ENCODE measurements at regions not wholly inside any gene's neighbourhood (a gene's known extent, or its start where the extent isn't known, plus 50 kb on each side); places are given as distances from the start of the nearest gene placed in this dataset.
A peak's percentile ranks its signal among the peaks of the same experiment; 100 is the strongest.

GRCh38 chr5:17761326-17761725 is 127.1 kb downstream of the TAF11L14 start:
- H3K4me1 Mint-ChIP-seq (ENCODE audit: unreplicated experiment): peaks cover 7% of the 10 kb centered on the region
- no peaks in the 10 kb centered on the region for H3K36me3 Mint-ChIP-seq
- TF ChIP-seq CTCF (conservative IDR thresholded peaks at IDR 0.05): no peak

GRCh38 chr5:17763301-17763700 is 129.0 kb downstream of the TAF11L14 start:
- H3K27me3 Mint-ChIP-seq: peaks cover 3% of the 10 kb centered on the region
- no peak overlapping the region for H3K27ac Mint-ChIP-seq
- peaks cover 7% of the 10 kb centered on the region for H3K4me1 Mint-ChIP-seq (ENCODE audit: unreplicated experiment)
- DNase-seq (ENCODE audit: extremely low spot score, unreplicated experiment): no peak
- H3K4me3 Mint-ChIP-seq: no peak overlapping the region
- TF ChIP-seq CTCF (conservative IDR thresholded peaks at IDR 0.05): no peak
- no peaks in the 10 kb centered on the region for H3K9me3 Mint-ChIP-seq
- no peaks in the 10 kb centered on the region for H3K36me3 Mint-ChIP-seq

More at GRCh38 chr5:17761326-17761725, 127.1 kb downstream of the TAF11L14 start:
- Mint-ChIP-seq H3K27ac (no peak overlapping the region), H3K9me3 (no peaks in the 10 kb centered on the region), H3K27me3 (peaks cover 3% of the 10 kb centered on the region), H3K4me3 (no peak overlapping the region)
- DNase-seq (ENCODE audit: extremely low spot score, unreplicated experiment): no peak

- Mint-ChIP-seq H3K9me3 (no peaks in the 10 kb centered on the region), H3K27ac (no peak overlapping the region), H3K36me3 (no peaks in the 10 kb centered on the region), H3K4me3 (no peak overlapping the region), H3K4me1 (ENCODE audit: unreplicated experiment) (peaks cover 11% of the 10 kb centered on the region), H3K27me3 (peaks cover 3% of the 10 kb centered on the region)
- no peak for TF ChIP-seq CTCF (conservative IDR thresholded peaks at IDR 0.05)
- no peak for DNase-seq (ENCODE audit: extremely low spot score, unreplicated experiment)
Measured at GRCh38 chr5:17766031-17766430, 131.8 kb downstream of the TAF11L14 start.

- H3K36me3 Mint-ChIP-seq: no peaks in the 10 kb centered on the region
Measured at GRCh38 chr5:17769277-17769676, 135.0 kb downstream of the TAF11L14 start.

GRCh38 chr5:17772232-17772631 is 138.0 kb downstream of the TAF11L14 start:
- H3K4me3 Mint-ChIP-seq: no peak overlapping the region
- no peak for DNase-seq (ENCODE audit: extremely low spot score, unreplicated experiment)

More at GRCh38 chr5:17769277-17769676, 135.0 kb downstream of the TAF11L14 start:
- peaks cover 4% of the 10 kb centered on the region for H3K9me3 Mint-ChIP-seq
- peaks cover 1% of the 10 kb centered on the region for H3K27me3 Mint-ChIP-seq
- H3K4me1 Mint-ChIP-seq (ENCODE audit: unreplicated experiment): peaks cover 14% of the 10 kb centered on the region
- peak overlapping the region; percentile 34 for H3K27ac Mint-ChIP-seq
- H3K4me3 Mint-ChIP-seq: no peak overlapping the region
- DNase-seq (ENCODE audit: extremely low spot score, unreplicated experiment): no peak
- peak; percentile 29 for TF ChIP-seq CTCF (conservative IDR thresholded peaks at IDR 0.05)

More at GRCh38 chr5:17772232-17772631, 138.0 kb downstream of the TAF11L14 start:
- H3K36me3 Mint-ChIP-seq: no peaks in the 10 kb centered on the region
- no peak overlapping the region for H3K27ac Mint-ChIP-seq
- H3K4me1 Mint-ChIP-seq (ENCODE audit: unreplicated experiment): peaks cover 8% of the 10 kb centered on the region
- no peaks in the 10 kb centered on the region for H3K27me3 Mint-ChIP-seq
- peaks cover 4% of the 10 kb centered on the region for H3K9me3 Mint-ChIP-seq
- no peak for TF ChIP-seq CTCF (conservative IDR thresholded peaks at IDR 0.05)
